H1 (cell line): ENCODE measurements at regions not wholly inside any gene's neighbourhood (a gene's known extent, or its start where the extent isn't known, plus 50 kb on each side); places are given as distances from the start of the nearest gene placed in this dataset.

ENCODE experiments used
- HDAC6 ChIP-seq: IDR thresholded peaks from one replicate; pipeline ENCODE4 v1.7.1; 2012; ENCODE audit warnings: low read depth, mild to moderate bottlenecking, inconsistent platforms, low read length, moderate library complexity
- POLR2A ChIP-seq, 2 experiments: IDR thresholded peaks; 1 replicate in 1 of 2; 2 replicates in 1 of 2; pipeline ENCODE4 v1.6.1; 2011; ENCODE audit warnings: low read depth in 2 of 2, low read length in 2 of 2, mild to moderate bottlenecking in 2 of 2; ENCODE audit errors: control extremely low read depth in 1 of 2
- RXRA ChIP-seq: IDR thresholded peaks from 2 replicates; pipeline ENCODE4 v1.6.1; 2011; ENCODE audit warnings: low read depth, mild to moderate bottlenecking, low read length, moderate library complexity; ENCODE audit not compliant: insufficient read depth
- TAF1 ChIP-seq: IDR thresholded peaks from 2 replicates; pipeline ENCODE4 v1.6.1; 2011; ENCODE audit warnings: mild to moderate bottlenecking, low read depth, low read length

- no peak for TF ChIP-seq POLR2A (IDR thresholded peaks at IDR 0.05; ENCODE audit: control extremely low read depth in 1 of 2, low read depth in 2 of 2, low read length in 2 of 2)
- no peak for TF ChIP-seq RXRA
- no peak for TF ChIP-seq HDAC6
- no peak for TF ChIP-seq TAF1
Observed at GRCh38 chr11:128310676-128311445, 276.5 kb downstream of the ETS1 start.
